ENCODE measurements at regions not wholly inside any gene's neighbourhood (a gene's known extent, or its start where the extent isn't known, plus 50 kb on each side); places are given as distances from the start of the nearest gene placed in this dataset.

DNA sequence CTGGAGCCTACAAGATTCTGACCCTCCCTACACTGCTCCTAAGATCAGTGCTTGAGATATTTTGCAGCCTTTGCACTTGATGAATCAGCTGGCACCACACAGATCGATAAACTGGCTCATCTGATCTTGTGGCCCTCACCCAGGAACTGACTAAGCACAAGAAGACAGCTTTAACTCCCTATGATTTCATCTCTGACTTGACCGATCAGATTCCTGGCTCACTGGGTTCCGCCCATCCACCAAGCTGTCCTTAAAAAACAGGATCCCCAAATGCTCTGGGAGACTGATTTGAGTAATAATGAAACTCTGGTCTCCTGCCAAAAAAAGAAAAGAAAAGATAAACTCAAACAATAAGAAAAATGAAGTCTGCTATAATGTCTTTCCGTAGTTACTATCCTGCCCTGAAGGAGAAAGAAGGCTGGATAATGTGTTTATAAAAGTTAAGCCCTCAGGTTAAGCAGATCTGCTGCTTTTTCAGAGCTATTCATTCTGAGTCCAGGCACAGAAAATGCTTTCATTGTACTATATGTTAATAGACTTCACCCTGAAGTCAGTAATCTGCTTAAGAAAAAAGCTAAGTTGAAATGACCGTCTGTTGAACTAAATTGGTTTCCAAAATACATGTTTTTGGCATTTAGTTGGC is 795.2 kb downstream of the TRIML1 start:
- Mint-ChIP-seq H3K36me3 (ENCODE audit: insufficient read depth, unreplicated experiment) (no peaks in the 10 kb centered on the region), H3K27ac (ENCODE audit: unreplicated experiment) (peak overlapping the region; percentile 72), H3K4me1 (ENCODE audit: low read depth, unreplicated experiment) (peaks cover 13% of the 10 kb centered on the region), H3K9me3 (ENCODE audit: low read depth, unreplicated experiment) (no peaks in the 10 kb centered on the region), H3K27me3 (ENCODE audit: unreplicated experiment) (no peaks in the 10 kb centered on the region), H3K4me3 (ENCODE audit: low read depth, unreplicated experiment) (no peak overlapping the region)
- intact Hi-C loops (cut with micrococcal nuclease; ENCODE audit: unreplicated experiment) = no loop called here
- no TSS peak for BruUV-seq (replicated peaks)
- TF ChIP-seq CTCF (IDR thresholded peaks at IDR 0.05; ENCODE audit: unreplicated experiment) = no peak
- CTCF ChIA-PET = no interaction called here
- DNase-seq = peak; percentile 49

- no TSS peak for BruUV-seq (replicated peaks)
- no peaks in the 10 kb centered on the region for H3K36me3 Mint-ChIP-seq (ENCODE audit: insufficient read depth, unreplicated experiment)
- peaks cover 8% of the 10 kb centered on the region for H3K4me1 Mint-ChIP-seq (ENCODE audit: low read depth, unreplicated experiment)
- no peaks in the 10 kb centered on the region for H3K9me3 Mint-ChIP-seq (ENCODE audit: low read depth, unreplicated experiment)
- TF ChIP-seq CTCF (IDR thresholded peaks at IDR 0.05; ENCODE audit: unreplicated experiment) = no peak
- intact Hi-C loops (cut with micrococcal nuclease; ENCODE audit: unreplicated experiment) = no loop called here
- H3K27me3 Mint-ChIP-seq (ENCODE audit: unreplicated experiment) = no peaks in the 10 kb centered on the region
- DNase-seq = peak; percentile 26
- CTCF ChIA-PET = no interaction called here
- no peak overlapping the region for H3K4me3 Mint-ChIP-seq (ENCODE audit: low read depth, unreplicated experiment)
- peak overlapping the region; percentile 88 for H3K27ac Mint-ChIP-seq (ENCODE audit: unreplicated experiment)
These were observed 802.4 kb downstream of the TRIML1 start for GRCh38 chr4:188941524-188942119.

- Mint-ChIP-seq H3K4me1 (ENCODE audit: low read depth, unreplicated experiment) (peaks cover 8% of the 10 kb centered on the region), H3K27ac (ENCODE audit: unreplicated experiment) (peak overlapping the region; percentile 53)
- intact Hi-C loops (cut with micrococcal nuclease; ENCODE audit: unreplicated experiment) = no loop called here
These were observed 803.4 kb downstream of the TRIML1 start for GRCh38 chr4:188942606-188943005.

DNA sequence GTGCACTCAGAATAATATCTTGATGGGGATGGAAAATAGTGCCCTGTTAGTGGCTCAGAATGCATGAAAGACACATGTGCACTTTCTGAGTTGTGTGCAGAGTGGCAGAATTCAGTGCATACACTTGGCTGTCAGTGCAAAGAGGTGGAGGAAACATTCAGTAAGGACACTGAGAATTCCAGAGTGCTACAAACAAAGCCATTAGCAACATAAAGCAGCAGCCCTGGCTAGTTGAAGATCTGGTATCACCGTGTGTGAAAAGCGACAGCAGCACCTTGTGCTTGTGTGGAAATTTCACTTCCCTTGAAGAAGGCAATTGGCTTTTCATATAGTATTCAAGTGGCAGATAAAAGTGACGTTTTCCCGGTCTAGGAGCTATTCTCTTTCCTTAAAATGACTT is 810.4 kb downstream of the TRIML1 start:
- CTCF ChIA-PET = no interaction called here
- BruUV-seq (replicated peaks) = no TSS peak
- no peak overlapping the region for H3K27ac Mint-ChIP-seq (ENCODE audit: unreplicated experiment)
- H3K4me1 Mint-ChIP-seq (ENCODE audit: low read depth, unreplicated experiment) = peaks cover 13% of the 10 kb centered on the region
- intact Hi-C loops (cut with micrococcal nuclease; ENCODE audit: unreplicated experiment) = no loop called here
- H3K36me3 Mint-ChIP-seq (ENCODE audit: insufficient read depth, unreplicated experiment) = no peaks in the 10 kb centered on the region
- TF ChIP-seq CTCF (IDR thresholded peaks at IDR 0.05; ENCODE audit: unreplicated experiment) = no peak
- H3K4me3 Mint-ChIP-seq (ENCODE audit: low read depth, unreplicated experiment) = no peak overlapping the region
- no peak for DNase-seq
- H3K9me3 Mint-ChIP-seq (ENCODE audit: low read depth, unreplicated experiment) = peaks cover 2% of the 10 kb centered on the region
- no peaks in the 10 kb centered on the region for H3K27me3 Mint-ChIP-seq (ENCODE audit: unreplicated experiment)

More at GRCh38 chr4:188942606-188943005, 803.4 kb downstream of the TRIML1 start:
- CTCF ChIA-PET = no interaction called here
- no peak for DNase-seq
- no peak for TF ChIP-seq CTCF (IDR thresholded peaks at IDR 0.05; ENCODE audit: unreplicated experiment)
- BruUV-seq (replicated peaks) = no TSS peak
- no peak overlapping the region for H3K4me3 Mint-ChIP-seq (ENCODE audit: low read depth, unreplicated experiment)
- no peaks in the 10 kb centered on the region for H3K9me3 Mint-ChIP-seq (ENCODE audit: low read depth, unreplicated experiment)
- H3K36me3 Mint-ChIP-seq (ENCODE audit: insufficient read depth, unreplicated experiment) = no peaks in the 10 kb centered on the region
- H3K27me3 Mint-ChIP-seq (ENCODE audit: unreplicated experiment) = no peaks in the 10 kb centered on the region
